ENCODE measurements at regions not wholly inside any gene's neighbourhood (a gene's known extent, or its start where the extent isn't known, plus 50 kb on each side); places are given as distances from the start of the nearest gene placed in this dataset.

DNA sequence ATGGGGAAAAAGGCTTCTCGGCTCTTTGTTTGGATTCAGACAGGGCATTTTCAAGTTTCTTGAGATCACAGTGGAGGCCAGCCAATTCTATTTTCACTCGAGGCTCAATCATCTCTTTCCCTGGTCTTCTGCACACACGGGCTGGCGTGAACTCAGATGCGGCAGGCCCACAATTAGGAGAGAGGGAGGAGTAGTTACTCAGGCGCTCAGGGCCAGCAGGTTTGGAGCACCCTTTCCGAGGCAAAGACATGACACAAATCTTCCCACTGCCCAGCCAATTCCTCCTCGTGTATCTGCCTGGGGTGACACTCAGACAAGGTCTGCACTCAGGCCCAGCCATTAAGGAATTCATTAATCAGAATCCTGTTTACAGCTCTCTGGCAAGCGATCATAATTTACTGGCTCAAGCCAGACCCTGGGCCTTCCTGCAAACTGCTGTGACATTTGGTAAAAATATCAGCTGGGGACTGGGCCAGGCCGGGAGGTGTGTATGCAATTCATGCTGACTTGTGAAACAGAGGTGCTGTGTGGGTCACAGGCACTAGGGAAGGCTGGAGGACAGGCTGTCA, 68.1 kb upstream of the TLE3 start:
- TF ChIP-seq GATA2 (IDR thresholded peaks at IDR 0.05; ENCODE audit: low read depth, low read length) (no peak), GATA3 (IDR thresholded peaks at IDR 0.05; ENCODE audit: low read depth, low read length) (no peak)

DNA sequence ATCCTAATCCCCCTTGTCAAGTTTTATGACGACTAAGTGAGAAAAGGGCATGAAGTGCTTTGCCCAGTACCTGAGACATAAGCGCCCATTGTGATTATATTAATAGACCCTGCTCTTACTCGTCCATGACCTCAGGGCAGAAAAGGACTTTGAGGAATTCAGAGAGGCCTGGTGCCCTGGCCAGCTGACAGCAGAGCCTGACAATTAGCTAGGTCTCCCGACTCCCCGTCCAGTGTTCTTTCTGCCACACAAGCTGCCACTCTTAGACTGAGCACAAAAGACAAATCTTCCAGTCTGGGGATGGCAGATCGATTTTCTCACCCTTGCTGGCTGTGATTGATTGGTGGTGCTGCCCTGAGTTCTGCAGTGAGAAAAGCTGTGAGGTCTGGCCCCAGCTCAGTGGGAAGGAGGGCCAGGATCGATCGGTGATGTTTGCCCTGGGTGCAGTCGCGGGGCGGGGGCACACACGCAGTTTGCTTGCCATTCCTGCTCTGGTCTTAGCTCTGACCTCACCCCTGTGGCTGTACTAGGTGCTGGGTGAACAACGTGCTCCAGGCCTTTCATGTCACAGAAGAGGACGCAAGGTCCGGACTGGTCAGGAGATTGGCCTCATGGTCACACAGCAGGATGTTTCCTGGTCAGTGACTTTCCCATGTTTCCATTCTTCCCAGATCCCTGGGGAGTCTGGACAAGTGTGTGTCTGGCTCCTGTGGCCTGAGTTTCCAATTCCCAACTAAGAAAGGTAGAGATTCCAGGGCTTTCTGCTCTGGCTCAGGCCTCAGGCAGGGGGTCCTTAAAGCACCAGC, 67.4 kb upstream of the TLE3 start:
- TF ChIP-seq GATA3 (IDR thresholded peaks at IDR 0.05; ENCODE audit: low read depth, low read length): no peak
- no peak for TF ChIP-seq GATA2 (IDR thresholded peaks at IDR 0.05; ENCODE audit: low read depth, low read length)

DNA sequence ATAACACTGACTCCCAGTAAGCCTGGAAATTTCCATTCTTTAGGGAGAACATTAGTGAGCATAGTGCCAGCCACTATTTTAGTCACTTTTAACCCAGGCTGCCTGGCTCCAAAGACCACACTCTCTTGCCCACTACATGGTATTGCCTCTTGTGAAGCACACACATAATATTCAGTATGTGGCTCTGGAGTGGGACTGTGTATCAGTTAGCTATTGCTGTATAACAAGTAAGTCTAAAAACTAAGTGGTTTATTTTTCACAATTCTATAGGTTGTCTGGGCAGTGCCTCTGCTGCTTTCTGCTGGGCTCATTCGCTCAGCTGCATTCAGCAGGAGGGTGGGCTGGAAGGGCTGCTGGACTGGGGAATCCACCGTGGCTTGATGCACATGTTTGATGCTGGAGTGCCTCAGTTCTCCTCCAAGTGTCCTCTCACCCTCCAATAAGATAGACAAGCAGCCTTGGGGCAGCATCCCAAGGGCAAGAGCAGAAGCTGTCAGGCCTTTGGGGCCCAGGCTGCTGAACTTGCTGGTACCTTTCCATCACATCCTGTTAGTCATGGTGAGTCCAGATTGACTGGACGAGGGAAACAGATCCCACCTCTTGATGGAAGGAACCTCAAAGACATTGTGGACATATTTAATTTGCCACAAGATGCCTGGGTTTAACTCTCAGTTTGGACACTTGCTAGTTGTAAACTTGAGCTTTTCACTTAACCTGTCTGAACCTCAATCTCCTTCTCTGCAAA, 66.6 kb upstream of the TLE3 start:
- TF ChIP-seq GATA2 (IDR thresholded peaks at IDR 0.05; ENCODE audit: low read depth, low read length): no peak
- no peak for TF ChIP-seq GATA3 (IDR thresholded peaks at IDR 0.05; ENCODE audit: low read depth, low read length)

DNA sequence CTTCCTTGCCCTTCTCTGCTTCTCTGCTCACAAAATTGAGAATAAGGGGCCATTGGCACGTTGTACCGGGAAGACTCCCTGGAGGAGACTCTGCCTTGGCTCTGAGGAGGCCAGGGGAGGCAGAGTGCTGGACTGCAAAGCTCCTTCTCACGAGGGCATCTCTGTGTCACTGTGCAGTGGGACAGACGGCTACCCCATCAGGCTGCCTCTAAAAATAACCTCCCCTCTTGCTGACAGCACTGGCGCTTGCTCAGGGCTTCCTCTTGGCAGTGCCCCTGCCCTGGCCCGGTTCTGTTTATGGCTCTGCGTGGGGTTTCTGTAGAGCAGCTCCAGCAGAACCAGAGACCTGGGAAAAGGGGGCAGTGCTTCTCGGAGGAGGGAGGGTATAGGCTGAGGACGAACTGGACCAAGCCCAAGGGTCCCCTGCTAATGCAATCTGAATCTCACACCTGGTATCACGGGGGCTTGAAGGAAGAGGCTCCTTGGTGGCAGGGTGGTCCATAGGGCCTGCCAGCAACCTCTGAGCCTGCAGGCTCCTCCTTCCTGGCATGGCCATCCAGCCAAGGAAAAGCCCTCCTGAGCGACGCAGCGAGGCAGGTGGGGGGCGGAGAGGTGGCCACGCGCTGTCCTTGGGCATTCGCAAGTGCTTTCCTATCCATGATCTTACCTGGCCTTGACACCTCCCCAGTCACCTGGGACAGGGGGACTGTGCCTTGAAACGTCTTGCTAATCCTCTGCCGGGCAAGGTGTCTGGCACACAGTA, 63.3 kb upstream of the TLE3 start:
- TF ChIP-seq GATA2 (IDR thresholded peaks at IDR 0.05; ENCODE audit: low read depth, low read length) (no peak), GATA3 (IDR thresholded peaks at IDR 0.05; ENCODE audit: low read depth, low read length) (no peak)

DNA sequence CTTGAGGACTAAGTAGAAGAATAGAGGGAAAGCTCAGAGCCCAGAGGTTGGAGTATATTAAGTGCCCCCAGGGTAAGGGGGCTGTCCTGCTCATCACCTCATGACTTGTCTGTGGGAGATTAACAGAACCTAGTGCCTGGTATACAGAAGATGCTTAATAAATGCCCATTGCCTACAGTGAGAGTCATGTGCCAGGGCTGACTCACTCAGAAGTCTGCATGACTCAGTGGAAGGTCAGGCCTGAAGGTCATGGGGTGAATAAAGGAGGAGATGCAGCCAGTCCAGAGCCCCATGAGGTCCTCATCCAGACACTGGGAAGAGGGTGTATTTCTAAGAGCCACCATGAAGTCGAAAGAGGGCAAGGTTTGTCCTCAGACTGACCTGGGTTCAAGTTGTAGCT, 62.5 kb upstream of the TLE3 start:
- TF ChIP-seq GATA3 (IDR thresholded peaks at IDR 0.05; ENCODE audit: low read depth, low read length) (no peak), GATA2 (IDR thresholded peaks at IDR 0.05; ENCODE audit: low read depth, low read length) (no peak)

DNA sequence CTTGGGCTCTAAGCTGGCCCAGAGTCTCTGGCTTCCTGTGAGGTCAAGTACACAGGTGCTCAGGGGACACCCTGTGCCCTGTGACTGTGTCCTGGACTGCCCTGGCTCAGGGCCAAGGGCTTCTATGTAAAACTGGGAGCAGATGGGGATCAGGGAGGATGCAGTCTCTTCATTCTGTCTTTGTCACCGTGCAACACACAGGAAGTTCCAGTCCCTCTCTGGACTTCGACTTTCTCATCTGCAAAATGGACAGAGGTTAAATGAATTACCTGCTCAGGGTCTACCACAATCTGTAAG, 61.9 kb upstream of the TLE3 start:
- TF ChIP-seq GATA2 (IDR thresholded peaks at IDR 0.05; ENCODE audit: low read depth, low read length) (no peak), GATA3 (IDR thresholded peaks at IDR 0.05; ENCODE audit: low read depth, low read length) (no peak)

DNA sequence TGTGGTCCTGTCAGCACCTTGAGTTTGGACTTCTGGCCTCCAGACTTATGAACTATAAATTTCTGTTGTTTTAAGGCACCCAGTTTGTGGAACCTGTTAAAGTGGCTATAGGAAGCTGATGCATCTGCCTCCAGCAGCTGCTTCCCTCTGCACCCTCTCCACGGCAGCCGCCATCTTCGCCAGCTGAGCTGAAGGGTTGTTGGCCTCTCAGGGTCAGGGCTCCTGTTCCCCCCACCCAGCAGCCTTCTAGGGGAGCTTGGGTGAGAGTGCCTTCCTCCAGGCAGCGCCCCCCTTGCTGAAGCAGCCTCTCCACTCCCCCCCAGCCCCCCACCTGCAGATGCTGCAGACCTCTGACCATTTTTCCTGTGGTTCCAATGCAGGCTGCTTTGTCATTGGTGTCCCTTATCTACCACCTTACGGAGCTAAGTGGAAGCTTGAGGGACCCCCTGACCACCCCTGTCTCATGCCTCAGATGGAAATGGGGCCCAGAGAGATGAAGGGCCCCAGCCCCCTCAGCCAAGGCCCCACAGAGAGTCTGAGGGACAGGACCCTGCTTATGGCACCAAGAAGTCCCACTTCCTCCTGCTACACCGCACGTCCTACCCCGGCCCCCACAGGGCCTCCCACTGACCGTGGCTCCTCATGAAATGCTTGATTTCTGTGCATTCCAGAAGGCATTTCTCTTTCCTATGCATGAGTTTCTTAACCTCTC, 61.4 kb upstream of the TLE3 start:
- TF ChIP-seq GATA2 (IDR thresholded peaks at IDR 0.05; ENCODE audit: low read depth, low read length) (no peak), GATA3 (IDR thresholded peaks at IDR 0.05; ENCODE audit: low read depth, low read length) (no peak)

DNA sequence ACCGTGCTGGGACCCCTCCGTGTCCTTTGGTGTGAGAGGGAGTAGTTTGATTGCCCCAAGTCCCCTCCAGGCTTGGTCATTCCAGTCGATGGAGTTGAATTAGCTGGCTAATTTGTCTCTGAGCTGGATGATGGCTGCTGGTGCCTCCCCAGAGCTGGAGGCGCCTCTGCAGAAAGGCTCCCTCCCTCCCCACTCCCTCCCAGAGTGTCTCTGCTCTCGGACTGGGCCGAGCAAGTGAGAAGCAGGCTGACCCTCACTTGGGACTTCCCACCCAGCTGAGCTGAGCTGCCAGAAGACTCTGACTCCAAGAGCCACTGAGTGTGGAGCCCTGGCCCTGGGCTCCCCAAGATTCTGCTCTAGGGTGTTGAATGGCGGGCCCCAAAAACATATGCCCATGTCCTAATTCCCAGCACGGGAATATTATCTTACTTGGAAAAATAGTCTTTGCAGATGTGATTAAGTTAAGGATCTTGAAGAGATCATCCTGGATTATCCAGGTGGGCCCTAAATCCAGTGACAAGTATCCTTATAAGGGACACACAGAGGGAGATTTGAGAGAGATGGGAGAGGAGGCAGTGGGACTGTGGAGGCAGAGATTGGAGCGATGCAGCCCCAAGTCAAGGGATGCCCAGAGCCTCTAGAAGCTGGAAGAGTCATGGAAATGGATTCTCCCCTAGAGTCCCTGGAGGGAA, 60.7 kb upstream of the TLE3 start:
- TF ChIP-seq GATA3 (IDR thresholded peaks at IDR 0.05; ENCODE audit: low read depth, low read length): no peak
- TF ChIP-seq GATA2 (IDR thresholded peaks at IDR 0.05; ENCODE audit: low read depth, low read length): no peak

DNA sequence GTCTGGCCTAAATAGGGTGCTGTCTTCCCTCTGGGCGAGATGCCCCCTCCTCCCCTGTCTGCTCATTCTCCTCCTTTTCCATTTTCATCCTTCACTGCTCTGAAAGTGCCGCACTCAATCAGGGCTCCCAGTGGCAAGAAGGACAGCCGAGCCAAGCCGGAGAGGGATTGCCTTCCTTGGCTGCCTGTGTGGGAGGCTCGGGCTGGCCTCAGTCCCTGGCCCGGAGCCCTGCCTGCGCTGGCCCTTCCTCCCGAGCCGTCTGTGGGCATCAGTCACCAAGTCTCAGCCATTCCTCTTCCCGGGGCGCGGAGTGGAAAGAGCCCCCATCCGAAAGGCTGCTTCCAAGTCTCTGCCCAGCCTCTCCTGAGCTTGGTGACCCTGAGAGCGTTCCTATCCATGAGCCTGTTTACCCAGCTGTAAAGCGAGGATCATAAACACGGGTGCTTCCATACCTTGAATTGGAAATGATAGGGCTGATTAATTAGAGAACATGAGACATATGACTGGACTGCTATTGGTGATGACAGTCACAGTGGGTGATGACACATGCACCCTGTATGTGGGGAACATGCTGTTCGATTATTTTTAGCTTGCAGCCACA, 59.1 kb upstream of the TLE3 start:
- no peak for TF ChIP-seq GATA3 (IDR thresholded peaks at IDR 0.05; ENCODE audit: low read depth, low read length)
- no peak for TF ChIP-seq GATA2 (IDR thresholded peaks at IDR 0.05; ENCODE audit: low read depth, low read length)

DNA sequence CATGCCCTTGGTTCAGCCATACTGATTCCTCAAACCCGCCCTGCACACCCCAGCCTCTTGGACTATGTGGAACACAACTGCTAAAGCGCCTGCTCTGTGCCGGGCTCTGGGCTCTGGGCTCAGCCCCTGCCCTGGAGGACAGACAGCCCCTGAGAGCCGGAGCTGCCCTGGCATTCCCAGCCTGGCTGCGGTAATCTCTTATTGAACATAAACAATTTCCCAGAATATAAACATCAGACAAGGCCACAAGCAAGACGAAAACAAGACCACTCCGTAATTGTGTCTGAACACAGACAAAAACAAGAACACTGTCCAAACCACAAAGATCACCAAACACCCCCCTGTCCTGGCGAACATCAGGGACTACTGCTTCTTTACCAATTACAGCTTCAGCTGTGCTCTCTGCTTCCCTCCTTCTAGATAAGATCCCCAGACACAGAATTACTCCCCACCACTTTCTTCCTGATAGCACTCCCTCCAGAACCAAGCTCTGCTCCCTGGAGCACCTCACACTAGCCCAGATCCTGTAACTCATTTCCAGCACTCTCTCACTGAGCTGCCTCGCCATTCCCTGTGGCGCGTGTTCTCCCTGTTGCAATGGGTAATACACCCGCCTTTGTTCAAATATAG, 57.1 kb upstream of the TLE3 start:
- TF ChIP-seq GATA2 (IDR thresholded peaks at IDR 0.05; ENCODE audit: low read depth, low read length) (peak; percentile 66), GATA3 (IDR thresholded peaks at IDR 0.05; ENCODE audit: low read depth, low read length) (no peak)

DNA sequence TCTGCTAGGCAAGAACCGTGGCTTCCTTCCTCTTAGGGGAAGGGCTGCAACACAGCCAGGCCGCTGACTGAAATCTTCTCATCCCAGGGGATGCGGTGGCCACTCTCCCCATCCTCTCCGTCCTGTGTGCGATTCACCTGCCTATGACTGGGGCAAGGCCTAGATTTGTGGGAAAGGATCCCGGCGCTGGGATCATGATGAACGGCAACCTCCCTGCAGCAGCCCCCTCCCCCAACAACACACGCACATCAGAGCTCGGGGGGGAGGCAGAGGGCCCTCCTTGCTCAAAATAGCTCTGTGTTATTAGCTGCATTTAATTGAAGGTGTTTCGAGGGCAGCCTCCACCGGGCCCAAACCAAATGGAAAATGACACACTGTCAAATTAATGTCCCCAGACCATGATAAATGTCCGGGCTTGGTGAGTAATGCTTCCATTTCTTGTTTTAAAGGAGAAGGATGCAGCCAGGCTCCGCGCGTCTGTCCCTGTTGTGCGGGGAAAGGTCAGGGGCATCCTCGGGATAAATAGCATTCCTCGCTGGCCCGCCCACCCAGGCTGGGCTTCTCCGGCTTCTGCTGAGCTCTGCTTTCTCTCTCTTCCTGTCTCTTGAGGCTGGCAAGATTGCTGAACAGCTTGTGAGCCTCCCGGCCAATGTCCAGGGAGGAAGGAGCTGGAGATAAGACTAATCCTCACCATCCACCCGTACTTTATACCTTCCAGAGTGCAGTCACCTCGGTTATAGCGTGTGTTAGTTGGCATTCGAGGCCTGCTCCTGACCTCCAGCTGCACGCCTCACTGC, 56.4 kb upstream of the TLE3 start:
- TF ChIP-seq GATA3 (IDR thresholded peaks at IDR 0.05; ENCODE audit: low read depth, low read length): no peak
- TF ChIP-seq GATA2 (IDR thresholded peaks at IDR 0.05; ENCODE audit: low read depth, low read length): 0 out of 2 replicates have a peak, but pooled peaks have one; percentile 46

DNA sequence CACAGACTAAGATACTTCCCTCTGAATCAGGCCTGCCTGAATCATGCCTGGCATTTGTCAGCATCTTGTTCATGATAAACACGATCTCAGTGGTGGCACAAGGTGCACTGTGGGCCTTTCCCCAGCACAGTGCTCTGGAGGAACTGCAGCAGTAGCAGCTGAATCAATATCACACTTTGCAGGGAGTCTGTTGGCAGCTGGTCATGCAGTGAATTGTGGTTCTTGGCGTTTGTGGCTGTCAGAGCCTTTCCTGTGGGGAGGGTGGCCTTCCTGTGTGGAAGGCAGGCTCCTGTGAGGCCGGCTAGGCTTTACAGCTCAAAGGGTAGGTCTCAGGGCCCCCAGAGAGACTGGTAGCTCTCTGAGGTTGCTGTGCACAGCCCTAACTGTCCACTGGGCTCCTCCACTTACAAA, 54.4 kb upstream of the TLE3 start:
- no peak for TF ChIP-seq GATA3 (IDR thresholded peaks at IDR 0.05; ENCODE audit: low read depth, low read length)
- TF ChIP-seq GATA2 (IDR thresholded peaks at IDR 0.05; ENCODE audit: low read depth, low read length): no peak
